PC-9 (cell line): ENCODE measurements at regions not wholly inside any gene's neighbourhood (a gene's known extent, or its start where the extent isn't known, plus 50 kb on each side); places are given as distances from the start of the nearest gene placed in this dataset.

Experiments
- BruUV-seq: library from RNA; stranded (reverse); fragments of 400-500 nt; replicated peaks from 2 replicates; lab custom pipeline; 2021; lab: Mats Ljungman, UMichigan
- CTCF ChIA-PET: fragments of 300-600 bp; sonication (Branson Sonifier 250); formaldehyde crosslinking; loops from one replicate; lab custom pipeline; 2022; ENCODE audit warnings: antibody characterized with exemption; lab: Charles Lee
- POLR2A ChIA-PET: fragments of 300-600 bp; sonication (Branson Sonifier 250); formaldehyde crosslinking; loops from one replicate; lab custom pipeline; 2022; ENCODE audit warnings: antibody characterized with exemption; ENCODE audit not compliant: unreplicated experiment; lab: Charles Lee
- DNase-seq, 2 experiments: peaks; one replicate each; pipeline versions ENCODE4 v3.0.0 to v3.0.0-alpha.2; 2015 to 2022; ENCODE audit warnings: mixed read lengths in 1 of 2
- H2AFZ ChIP-seq: fragments of 200-600 bp; sonication (generic); 2 replicates; pipeline ENCODE4 v1.8.1; 2017; ENCODE audit warnings: antibody characterized with exemption
- H3F3A ChIP-seq: fragments of 200-600 bp; sonication (generic); 2 replicates; pipeline ENCODE4 v1.8.1; 2017; ENCODE audit warnings: antibody characterized with exemption, mild to moderate bottlenecking, low read depth; ENCODE audit not compliant: insufficient read depth
- H3K27ac ChIP-seq: fragments of 200-600 bp; sonication (generic); 2 replicates; pipeline ENCODE4 v1.6.1; 2016; ENCODE audit warnings: mixed run types
- H3K27me3 ChIP-seq: fragments of 200-600 bp; sonication (generic); 2 replicates; pipeline ENCODE4 v1.6.1; 2016; ENCODE audit warnings: low read depth, mixed run types; ENCODE audit not compliant: insufficient read depth
- H3K36me3 ChIP-seq: fragments of 200-600 bp; sonication (generic); 2 replicates; pipeline ENCODE4 v1.6.1; 2016; ENCODE audit warnings: low read depth, mixed run types
- H3K4me1 ChIP-seq: fragments of 200-600 bp; sonication (generic); replicated peaks from 2 replicates; pipeline ENCODE4 v1.6.1; 2016; ENCODE audit warnings: mixed run types; ENCODE audit not compliant: insufficient read depth
- H3K4me2 ChIP-seq: fragments of 200-600 bp; sonication (generic); 2 replicates; pipeline ENCODE4 v1.6.1; 2017; ENCODE audit warnings: mixed run types
- H3K4me3 ChIP-seq: fragments of 200-600 bp; sonication (generic); 2 replicates; pipeline ENCODE4 v1.6.1; 2016; ENCODE audit warnings: mixed run types
- H3K79me2 ChIP-seq: fragments of 200-600 bp; sonication (generic); 2 replicates; pipeline ENCODE4 v1.6.1; 2017; ENCODE audit warnings: low read depth, mixed run types
- H3K9me2 ChIP-seq: fragments of 200-600 bp; sonication (generic); 2 replicates; pipeline ENCODE4 v1.8.1; 2017; ENCODE audit warnings: mild to moderate bottlenecking; ENCODE audit not compliant: insufficient read depth
- H3K9me3 ChIP-seq: fragments of 200-600 bp; sonication (generic); 2 replicates; pipeline ENCODE4 v1.8.1; 2016; ENCODE audit warnings: low read depth; ENCODE audit not compliant: insufficient read depth
- H4K20me1 ChIP-seq: fragments of 200-600 bp; sonication (generic); 2 replicates; pipeline ENCODE4 v1.8.1; 2017; ENCODE audit not compliant: insufficient read depth
- EZH2 ChIP-seq: fragments of 200-600 bp; sonication (generic); IDR thresholded peaks from 2 replicates; pipeline ENCODE4 v1.8.0; 2017; ENCODE audit warnings: antibody characterized with exemption, low read depth
- intact Hi-C: fragments of 100-400 bp; cut with micrococcal nuclease; formaldehyde crosslinking; loops from one replicate; pipeline ENCODE4 v1.10.0; 2022; ENCODE audit not compliant: unreplicated experiment
- TF ChIP-seq, protein P1 (sequence below): fragments of 200-600 bp; sonication (generic); conservative IDR thresholded peaks from 2 replicates; pipeline ENCODE4 v1.6.1; 2017; ENCODE audit warnings: mixed run types, antibody characterized with exemption, mild to moderate bottlenecking, moderate library complexity

DNA sequence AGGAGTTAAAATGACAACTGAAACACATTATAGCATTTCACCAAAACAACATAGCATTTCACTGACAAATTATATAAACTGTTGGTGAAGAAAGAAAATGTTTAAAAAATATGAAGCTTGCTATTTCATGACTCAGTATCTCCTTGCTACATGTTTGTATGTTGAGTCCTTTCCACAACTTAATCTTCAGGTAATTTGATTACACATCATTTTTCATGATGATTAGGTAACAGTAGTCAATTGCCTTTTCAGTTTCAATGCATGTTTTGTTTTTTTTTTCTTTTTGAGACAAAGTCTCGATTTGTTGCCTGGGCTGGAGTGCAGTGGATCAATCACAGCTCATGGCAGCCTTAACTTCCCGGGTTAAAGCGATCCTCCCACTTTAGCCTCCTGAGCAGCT, 177.8 kb upstream of the PMFBP1 start:
- Histone ChIP-seq H3K27ac (no peak overlapping the region), H3K4me3 (no peak overlapping the region), H3K27me3 (no peaks in the 10 kb centered on the region), H2AFZ (no peak overlapping the region), H3K4me2 (no peak overlapping the region), H4K20me1 (no peaks in the 10 kb centered on the region), H3K9me3 (no peaks in the 10 kb centered on the region), H3K36me3 (no peaks in the 10 kb centered on the region), H3K9me2 (no peaks in the 10 kb centered on the region), H3K4me1 (no peaks in the 10 kb centered on the region), H3F3A (no peaks in the 10 kb centered on the region), H3K79me2 (no peaks in the 10 kb centered on the region)
- intact Hi-C loops: no loop called here
- ChIA-PET POLR2A (no interaction called here), CTCF (no interaction called here)
- no peak for DNase-seq
- no TSS peak for BruUV-seq
- no peak for TF ChIP-seq EZH2
- TF ChIP-seq, protein P1, sequence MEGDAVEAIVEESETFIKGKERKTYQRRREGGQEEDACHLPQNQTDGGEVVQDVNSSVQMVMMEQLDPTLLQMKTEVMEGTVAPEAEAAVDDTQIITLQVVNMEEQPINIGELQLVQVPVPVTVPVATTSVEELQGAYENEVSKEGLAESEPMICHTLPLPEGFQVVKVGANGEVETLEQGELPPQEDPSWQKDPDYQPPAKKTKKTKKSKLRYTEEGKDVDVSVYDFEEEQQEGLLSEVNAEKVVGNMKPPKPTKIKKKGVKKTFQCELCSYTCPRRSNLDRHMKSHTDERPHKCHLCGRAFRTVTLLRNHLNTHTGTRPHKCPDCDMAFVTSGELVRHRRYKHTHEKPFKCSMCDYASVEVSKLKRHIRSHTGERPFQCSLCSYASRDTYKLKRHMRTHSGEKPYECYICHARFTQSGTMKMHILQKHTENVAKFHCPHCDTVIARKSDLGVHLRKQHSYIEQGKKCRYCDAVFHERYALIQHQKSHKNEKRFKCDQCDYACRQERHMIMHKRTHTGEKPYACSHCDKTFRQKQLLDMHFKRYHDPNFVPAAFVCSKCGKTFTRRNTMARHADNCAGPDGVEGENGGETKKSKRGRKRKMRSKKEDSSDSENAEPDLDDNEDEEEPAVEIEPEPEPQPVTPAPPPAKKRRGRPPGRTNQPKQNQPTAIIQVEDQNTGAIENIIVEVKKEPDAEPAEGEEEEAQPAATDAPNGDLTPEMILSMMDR: no peak

DNA sequence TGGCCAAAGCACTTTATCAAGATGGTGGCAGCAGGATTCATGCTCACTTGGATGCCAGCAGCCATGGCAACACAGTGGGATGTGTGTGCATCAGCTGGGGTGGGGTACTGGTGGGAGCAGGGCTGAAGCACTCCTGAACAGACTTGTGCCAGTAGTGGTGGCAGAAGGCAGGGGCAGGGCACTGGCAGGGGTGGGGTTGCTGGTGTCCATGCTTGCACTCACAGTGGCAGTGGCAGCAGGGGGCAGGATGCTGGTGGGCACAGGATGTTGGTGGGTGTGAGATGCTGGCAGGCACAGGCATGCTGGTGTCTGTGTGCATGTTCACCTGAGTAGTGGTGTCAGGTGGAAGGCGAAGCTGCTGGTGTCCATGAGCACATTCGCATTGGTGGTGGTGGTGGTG, 161.0 kb upstream of the PMFBP1 start:
- no peaks in the 10 kb centered on the region for H3F3A ChIP-seq
- H3K4me2 ChIP-seq: no peak overlapping the region
- no peaks in the 10 kb centered on the region for H3K27me3 ChIP-seq
- intact Hi-C loops: no loop called here
- no TSS peak for BruUV-seq
- DNase-seq: no peak
- H3K9me3 ChIP-seq: no peaks in the 10 kb centered on the region; the same call in 1 of the 2 replicates
- H3K4me1 ChIP-seq: no peaks in the 10 kb centered on the region
- H3K9me2 ChIP-seq: no peaks in the 10 kb centered on the region
- POLR2A ChIA-PET: no interaction called here
- no peaks in the 10 kb centered on the region for H4K20me1 ChIP-seq
- TF ChIP-seq, protein P1: no peak
- no peak overlapping the region for H2AFZ ChIP-seq
- no peak overlapping the region for H3K4me3 ChIP-seq
- no peak overlapping the region for H3K27ac ChIP-seq
- CTCF ChIA-PET: no interaction called here
- H3K36me3 ChIP-seq: no peaks in the 10 kb centered on the region
- H3K79me2 ChIP-seq: no peaks in the 10 kb centered on the region

DNA sequence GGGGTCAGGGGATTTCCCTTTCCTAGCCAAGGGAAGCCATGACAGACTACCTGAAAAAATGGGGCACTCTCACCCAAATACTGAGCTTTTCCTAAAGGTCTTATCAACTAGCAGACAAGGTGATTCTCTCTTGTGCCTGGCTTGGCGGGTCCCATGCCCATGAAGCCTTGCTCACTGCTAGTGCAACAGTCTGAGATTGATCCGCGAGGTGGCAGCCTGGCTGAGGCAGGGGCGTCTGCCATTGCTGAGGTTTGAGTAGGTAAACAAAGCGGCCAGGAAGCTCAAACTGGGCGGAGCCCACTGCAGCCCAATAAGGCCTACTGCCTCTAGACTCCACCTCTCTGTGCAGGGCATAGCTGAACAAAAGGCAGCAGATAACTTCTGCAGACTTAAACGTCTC, 152.6 kb upstream of the PMFBP1 start:
- no TSS peak for BruUV-seq
- TF ChIP-seq, protein P1: no peak
- TF ChIP-seq EZH2: no peak
- H3F3A ChIP-seq: no peaks in the 10 kb centered on the region
- no peaks in the 10 kb centered on the region; the same call in 1 of the 2 replicates for H3K27me3 ChIP-seq
- ChIA-PET CTCF (no interaction called here), POLR2A (no interaction called here)
- no peaks in the 10 kb centered on the region for H4K20me1 ChIP-seq
- no peak overlapping the region for H3K4me3 ChIP-seq
- no peaks in the 10 kb centered on the region for H3K79me2 ChIP-seq
- H2AFZ ChIP-seq: no peak overlapping the region
- no peaks in the 10 kb centered on the region for H3K36me3 ChIP-seq
- no peaks in the 10 kb centered on the region for H3K9me2 ChIP-seq
- no peaks in the 10 kb centered on the region for H3K4me1 ChIP-seq
- no peak overlapping the region for H3K4me2 ChIP-seq
- H3K27ac ChIP-seq: no peak overlapping the region
- no peaks in the 10 kb centered on the region for H3K9me3 ChIP-seq
- no peak for DNase-seq
- intact Hi-C loops: no loop called here
